WTC11 (cell line): ENCODE measurements at regions not wholly inside any gene's neighbourhood (a gene's known extent, or its start where the extent isn't known, plus 50 kb on each side); places are given as distances from the start of the nearest gene placed in this dataset.

ENCODE experiments used
- ATAC-seq: fragments of 200-7000 bp; cut with Tn5 transposase; 2 replicates; pipeline ENCODE4 v1.10.0; 2021; ENCODE audit warnings: mild to moderate bottlenecking, moderate library complexity
- CTCF ChIA-PET: fragments of 300-600 bp; sonication (Branson Sonifier 250); formaldehyde crosslinking; loops from one replicate; lab custom pipeline; 2021; ENCODE audit warnings: antibody characterized with exemption; lab: Charles Lee
- POLR2A ChIA-PET: fragments of 350-600 bp; sonication (Branson Sonifier 250); formaldehyde crosslinking; loops from one replicate; lab custom pipeline; 2021; ENCODE audit warnings: antibody characterized with exemption; lab: Charles Lee
- DNase-seq: peaks from one replicate; pipeline ENCODE4 v3.0.0; 2021; ENCODE audit warnings: low spot score
- H3K27ac Mint-ChIP-seq: 2 replicates; pipeline ENCODE4 v1.8.0; 2021; ENCODE audit warnings: mixed read lengths
- H3K27me3 Mint-ChIP-seq: 2 replicates; pipeline ENCODE4 v1.8.0; 2021; ENCODE audit warnings: low read depth, mild to moderate bottlenecking, moderate library complexity, mixed read lengths
- H3K36me3 Mint-ChIP-seq: 2 replicates; pipeline ENCODE4 v1.8.0; 2021; ENCODE audit warnings: mixed read lengths
- H3K4me1 Mint-ChIP-seq: 2 replicates; pipeline ENCODE4 v1.8.0; 2022; ENCODE audit warnings: mixed read lengths
- H3K4me3 Mint-ChIP-seq: 2 replicates; pipeline ENCODE4 v1.8.0; 2021; ENCODE audit warnings: mild to moderate bottlenecking, moderate library complexity, mixed read lengths
- H3K9me3 Mint-ChIP-seq: 2 replicates; pipeline ENCODE4 v1.8.0; 2021; ENCODE audit warnings: mixed read lengths
- ATF1 ChIP-seq: sonication (generic); formaldehyde crosslinking; IDR thresholded peaks from 2 replicates; pipeline ENCODE4 v1.8.1; 2023; ENCODE audit warnings: mild to moderate bottlenecking, moderate library complexity, missing genetic modification reagents
- CREM ChIP-seq: sonication (generic); formaldehyde crosslinking; IDR thresholded peaks from 2 replicates; pipeline ENCODE4 v1.8.1; 2022; ENCODE audit warnings: mild to moderate bottlenecking, missing genetic modification reagents, moderate library complexity
- CTCF ChIP-seq: fragments of 200-600 bp; IDR thresholded peaks from 2 replicates; pipeline ENCODE4 v1.8.0; 2022; ENCODE audit warnings: antibody characterized with exemption
- GRHL2 ChIP-seq: fragments of 250-450 bp; sonication (Bioruptor Pico); IDR thresholded peaks from 2 replicates; pipeline ENCODE4 v1.8.0; 2022; ENCODE audit warnings: mild to moderate bottlenecking, moderate library complexity; ENCODE audit not compliant: insufficient replicate concordance, severe bottlenecking
- GTF2I ChIP-seq: fragments of 250-450 bp; sonication (Bioruptor Pico); conservative IDR thresholded peaks from 2 replicates; pipeline ENCODE4 v1.4.0; 2021; ENCODE audit warnings: mild to moderate bottlenecking
- HMGA2 ChIP-seq: fragments of 250-450 bp; sonication (Bioruptor Pico); IDR thresholded peaks from 2 replicates; pipeline ENCODE4 v1.4.0; 2021; ENCODE audit warnings: mild to moderate bottlenecking, moderate library complexity
- IRF1 ChIP-seq: sonication (generic); formaldehyde crosslinking; IDR thresholded peaks from 2 replicates; pipeline ENCODE4 v1.8.0; 2023; ENCODE audit warnings: missing genetic modification reagents
- MAX ChIP-seq: sonication (generic); formaldehyde crosslinking; IDR thresholded peaks from 2 replicates; pipeline ENCODE4 v1.8.0; 2022; ENCODE audit warnings: mild to moderate bottlenecking, missing genetic modification reagents
- NFE2L1 ChIP-seq: sonication (generic); formaldehyde crosslinking; IDR thresholded peaks from 2 replicates; pipeline ENCODE4 v1.8.1; 2023; ENCODE audit warnings: missing genetic modification reagents
- NR1H2 ChIP-seq: sonication (generic); formaldehyde crosslinking; IDR thresholded peaks from 2 replicates; pipeline ENCODE4 v1.9.0; 2021; ENCODE audit warnings: mild to moderate bottlenecking, moderate library complexity, missing genetic modification reagents
- RELA ChIP-seq: sonication (generic); formaldehyde crosslinking; IDR thresholded peaks from 2 replicates; pipeline ENCODE4 v1.8.1; 2022; ENCODE audit warnings: missing genetic modification reagents, mild to moderate bottlenecking, borderline replicate concordance
- SMAD3 ChIP-seq: sonication (generic); formaldehyde crosslinking; IDR thresholded peaks from 2 replicates; pipeline ENCODE4 v1.8.0; 2022; ENCODE audit warnings: missing genetic modification reagents, mild to moderate bottlenecking, borderline replicate concordance
- SMAD4 ChIP-seq: sonication (generic); formaldehyde crosslinking; IDR thresholded peaks from 2 replicates; pipeline ENCODE4 v1.8.0; 2022; ENCODE audit warnings: mild to moderate bottlenecking, missing genetic modification reagents
- USF1 ChIP-seq: sonication (generic); formaldehyde crosslinking; IDR thresholded peaks from 2 replicates; pipeline ENCODE4 v1.8.0; 2022; ENCODE audit warnings: mild to moderate bottlenecking, missing genetic modification reagents
- ZBTB21 ChIP-seq: sonication (generic); formaldehyde crosslinking; IDR thresholded peaks from 2 replicates; pipeline ENCODE4 v1.8.1; 2023; ENCODE audit warnings: mild to moderate bottlenecking, missing genetic modification reagents, borderline replicate concordance
- ZNF138 ChIP-seq: sonication (generic); formaldehyde crosslinking; conservative IDR thresholded peaks from 2 replicates; pipeline ENCODE4 v1.8.1; 2022; ENCODE audit warnings: mild to moderate bottlenecking, moderate library complexity, missing genetic modification reagents
- ZNF281 ChIP-seq: sonication (generic); formaldehyde crosslinking; IDR thresholded peaks from 2 replicates; pipeline ENCODE4 v1.8.0; 2023; ENCODE audit warnings: mild to moderate bottlenecking, missing genetic modification reagents
- ZNF317 ChIP-seq: sonication (generic); formaldehyde crosslinking; IDR thresholded peaks from 2 replicates; pipeline ENCODE4 v1.8.1; 2023; ENCODE audit warnings: low read depth, mild to moderate bottlenecking, moderate library complexity, missing genetic modification reagents, borderline replicate concordance
- ZNF423 ChIP-seq: fragments of 250-450 bp; sonication (Bioruptor Pico); IDR thresholded peaks from 2 replicates; pipeline ENCODE4 v2.1.2; 2022; ENCODE audit warnings: mild to moderate bottlenecking, moderate library complexity
- ZNF671 ChIP-seq: fragments of 250-450 bp; sonication (Bioruptor Pico); IDR thresholded peaks from 2 replicates; pipeline ENCODE4 v1.8.0; 2021; ENCODE audit warnings: mild to moderate bottlenecking

- Mint-ChIP-seq H3K27me3 (no peaks in the 10 kb centered on the region), H3K4me3 (no peak overlapping the region), H3K9me3 (no peaks in the 10 kb centered on the region), H3K4me1 (no peaks in the 10 kb centered on the region), H3K36me3 (peaks cover 16% of the 10 kb centered on the region), H3K27ac (no peak overlapping the region)
- no peak for DNase-seq
- CTCF ChIA-PET: no interaction called here
- ATAC-seq: no peak
- TF ChIP-seq GTF2I: no peak
- no peak for TF ChIP-seq ATF1 (CRISPR knock-in tag)
- no peak for TF ChIP-seq ZNF317 (CRISPR knock-in tag)
- no peak for TF ChIP-seq ZBTB21 (CRISPR knock-in tag)
- no peak for TF ChIP-seq IRF1
- TF ChIP-seq CTCF: no peak
- TF ChIP-seq RELA (CRISPR knock-in tag): no peak
- TF ChIP-seq ZNF423 (CRISPR knock-in tag): no peak
- no peak for TF ChIP-seq ZNF671 (CRISPR knock-in tag)
- no peak for TF ChIP-seq ZNF138 (CRISPR knock-in tag)
- no peak for TF ChIP-seq HMGA2 (CRISPR knock-in tag)
- TF ChIP-seq SMAD4: no peak
- TF ChIP-seq SMAD3 (CRISPR knock-in tag): no peak
- no peak for TF ChIP-seq NFE2L1 (CRISPR knock-in tag)
- no peak for TF ChIP-seq USF1 (CRISPR knock-in tag)
- TF ChIP-seq NR1H2 (CRISPR knock-in tag): no peak
- TF ChIP-seq MAX (CRISPR knock-in tag): no peak
- POLR2A ChIA-PET: no interaction called here
These were observed 78.6 kb upstream of the GRK3 start for GRCh38 chr22:25485626-25486545.

GRCh38 chr22:25487508-25487907, 77.0 kb upstream of the GRK3 start:
- no peaks in the 10 kb centered on the region for H3K9me3 Mint-ChIP-seq
- ChIA-PET POLR2A (no interaction called here), CTCF (no interaction called here)

More at GRCh38 chr22:25487508-25487907, 77.0 kb upstream of the GRK3 start:
- no peak for TF ChIP-seq CREM (CRISPR knock-in tag)
- TF ChIP-seq GRHL2: no peak
- TF ChIP-seq ZNF281: no peak
- Mint-ChIP-seq H3K27ac (no peak overlapping the region), H3K4me3 (no peak overlapping the region), H3K4me1 (no peaks in the 10 kb centered on the region), H3K36me3 (peaks cover 5% of the 10 kb centered on the region; the same call in 1 of the 2 replicates), H3K27me3 (no peaks in the 10 kb centered on the region)
- no peak for DNase-seq
- no peak for ATAC-seq
